HG02840 (cell line): ENCODE measurements at regions not wholly inside any gene's neighbourhood (a gene's known extent, or its start where the extent isn't known, plus 50 kb on each side); places are given as distances from the start of the nearest gene placed in this dataset.
A peak's percentile ranks its signal among the peaks of the same experiment; 100 is the strongest.

Experiments
- ATAC-seq: cut with Tn5 transposase; IDR thresholded peaks from one replicate; pipeline ENCODE4 v1.9.1; 2021; ENCODE audit warnings: mild to moderate bottlenecking, moderate library complexity, moderate number of reproducible peaks; ENCODE audit not compliant: unreplicated experiment, low FRiP score

DNA sequence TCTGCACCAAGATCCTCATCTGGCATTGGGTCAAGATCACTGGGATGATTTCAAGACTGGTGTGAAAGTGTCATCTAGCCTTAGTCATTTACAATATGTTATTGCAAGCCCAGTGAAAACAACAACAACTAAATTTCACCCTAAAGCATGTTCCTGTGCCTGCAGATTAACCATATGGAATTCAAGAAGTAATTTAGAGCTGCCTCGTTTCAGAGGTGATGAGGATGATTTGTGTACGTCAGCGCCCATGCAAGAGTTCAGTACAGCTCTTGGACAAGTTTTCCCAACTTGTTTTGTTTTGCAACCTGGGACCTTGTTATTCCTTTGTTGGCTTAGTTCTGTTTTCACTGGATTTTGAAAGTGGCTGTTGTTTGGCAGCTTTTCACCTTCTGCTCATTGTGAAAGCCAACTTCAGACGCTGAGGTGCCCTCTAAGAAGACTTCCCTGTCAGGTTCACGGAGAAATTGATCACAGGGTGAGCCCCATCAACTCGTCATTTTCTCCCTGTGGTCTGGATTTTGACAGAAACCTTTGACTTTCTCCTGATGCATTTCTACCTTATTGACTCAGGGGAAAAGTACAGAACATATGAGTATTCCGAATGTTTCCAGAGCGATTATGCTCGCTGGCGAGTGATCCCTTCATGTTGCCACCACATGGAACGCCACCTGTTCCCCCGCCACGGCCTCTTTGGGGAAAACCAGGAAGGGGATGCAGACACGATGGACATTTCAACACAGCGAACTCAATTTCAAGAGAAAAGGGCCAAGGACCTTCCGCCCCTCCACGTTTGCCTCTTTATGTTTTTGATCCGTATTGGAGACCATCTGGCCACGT lies 85.6 kb downstream of the FOXL1 start:
- ATAC-seq, result no peak

DNA sequence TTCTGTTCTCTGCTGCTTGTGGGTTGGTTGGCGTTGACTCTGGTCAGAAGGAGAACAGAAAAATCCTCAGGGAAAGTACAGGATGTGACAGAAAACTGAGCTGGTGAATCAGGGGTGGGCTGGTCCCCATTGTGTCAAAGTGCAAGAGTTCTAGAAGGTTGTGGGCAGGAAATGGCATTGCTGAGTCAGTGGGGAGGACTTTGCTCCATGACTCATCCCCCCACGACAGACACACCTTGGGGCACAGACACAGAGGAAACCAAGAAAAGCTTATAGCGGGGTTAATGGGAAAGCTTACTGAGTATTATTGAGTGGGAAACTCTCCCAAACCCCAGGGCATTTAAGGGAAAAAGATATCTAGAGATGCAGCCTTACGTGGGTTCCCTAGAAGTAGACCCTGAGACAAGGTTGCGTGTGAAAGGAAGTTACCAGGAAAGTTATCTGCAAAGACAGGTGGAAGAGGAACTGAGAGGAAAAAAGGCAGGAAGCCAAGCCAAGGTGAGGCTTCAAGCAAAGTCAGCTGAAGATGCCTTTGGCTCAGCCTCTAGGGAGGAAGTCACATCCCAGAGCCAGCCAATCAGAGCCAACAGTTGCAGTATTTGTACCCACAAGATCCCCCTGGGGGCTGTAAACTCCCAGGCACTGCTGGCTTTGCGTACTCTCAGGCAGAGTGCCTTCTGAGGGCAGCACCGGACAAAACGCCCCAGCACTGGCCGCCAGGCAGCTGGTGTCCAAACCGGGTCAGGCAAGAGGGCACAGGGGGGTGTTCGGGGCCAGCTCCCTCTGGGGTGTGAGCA lies 86.4 kb downstream of the FOXL1 start:
- peak; percentile 55 for ATAC-seq

DNA sequence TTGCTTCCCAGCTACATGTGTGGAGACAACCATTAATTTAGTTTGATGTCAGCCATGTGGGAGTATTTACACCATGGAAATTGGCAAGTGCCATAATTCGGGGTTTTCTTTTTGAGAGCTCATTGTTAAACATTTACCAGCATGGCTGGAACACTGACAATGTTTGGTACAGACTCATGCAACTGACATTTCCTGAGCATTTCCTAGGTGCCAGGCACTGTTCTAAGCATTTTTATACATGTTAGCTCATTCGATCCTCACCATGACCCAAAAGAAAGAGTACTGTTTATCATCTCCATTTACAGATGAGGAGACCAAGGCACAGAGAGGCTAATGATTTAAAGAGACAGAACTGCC lies 86.9 kb downstream of the FOXL1 start:
- peak; percentile 4 for ATAC-seq

DNA sequence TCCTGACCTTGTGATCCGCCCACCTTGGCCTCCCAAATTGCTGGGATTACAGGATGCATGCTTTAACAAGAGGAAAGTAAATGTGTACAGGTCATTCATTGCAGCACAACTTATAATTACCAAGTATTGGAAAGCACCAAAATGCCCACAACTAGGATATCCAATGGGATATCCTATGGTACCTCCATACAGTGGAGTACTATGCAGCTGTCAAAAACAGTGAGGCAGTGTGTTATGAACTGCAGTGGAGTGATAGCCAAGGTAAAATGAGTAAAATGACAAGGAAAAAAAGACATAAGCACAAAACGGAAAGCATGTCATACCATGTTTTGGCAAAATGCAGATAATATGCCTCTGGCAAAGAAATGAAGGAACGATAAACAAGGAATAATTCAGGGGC lies 87.6 kb downstream of the FOXL1 start:
- no peak for ATAC-seq

DNA sequence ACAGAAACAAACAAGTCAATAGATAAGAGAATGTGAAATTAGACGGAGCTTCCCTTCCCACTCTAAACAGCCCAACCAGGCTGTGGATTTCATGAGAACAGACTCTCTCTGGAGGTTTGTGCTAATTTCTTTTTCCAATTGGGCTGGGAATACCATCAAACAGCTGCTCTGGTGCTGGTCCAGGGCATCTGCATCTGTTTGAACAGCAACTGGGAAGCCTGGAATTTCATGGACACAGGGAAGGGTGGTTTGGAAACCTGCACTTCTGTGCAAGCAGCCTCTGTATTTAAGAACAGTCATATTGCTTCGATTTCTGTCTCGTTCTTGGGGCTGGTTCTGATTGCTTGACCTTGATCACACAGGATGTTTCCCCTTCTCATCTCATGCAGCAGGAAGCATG lies 88.7 kb downstream of the FOXL1 start:
- no peak for ATAC-seq

DNA sequence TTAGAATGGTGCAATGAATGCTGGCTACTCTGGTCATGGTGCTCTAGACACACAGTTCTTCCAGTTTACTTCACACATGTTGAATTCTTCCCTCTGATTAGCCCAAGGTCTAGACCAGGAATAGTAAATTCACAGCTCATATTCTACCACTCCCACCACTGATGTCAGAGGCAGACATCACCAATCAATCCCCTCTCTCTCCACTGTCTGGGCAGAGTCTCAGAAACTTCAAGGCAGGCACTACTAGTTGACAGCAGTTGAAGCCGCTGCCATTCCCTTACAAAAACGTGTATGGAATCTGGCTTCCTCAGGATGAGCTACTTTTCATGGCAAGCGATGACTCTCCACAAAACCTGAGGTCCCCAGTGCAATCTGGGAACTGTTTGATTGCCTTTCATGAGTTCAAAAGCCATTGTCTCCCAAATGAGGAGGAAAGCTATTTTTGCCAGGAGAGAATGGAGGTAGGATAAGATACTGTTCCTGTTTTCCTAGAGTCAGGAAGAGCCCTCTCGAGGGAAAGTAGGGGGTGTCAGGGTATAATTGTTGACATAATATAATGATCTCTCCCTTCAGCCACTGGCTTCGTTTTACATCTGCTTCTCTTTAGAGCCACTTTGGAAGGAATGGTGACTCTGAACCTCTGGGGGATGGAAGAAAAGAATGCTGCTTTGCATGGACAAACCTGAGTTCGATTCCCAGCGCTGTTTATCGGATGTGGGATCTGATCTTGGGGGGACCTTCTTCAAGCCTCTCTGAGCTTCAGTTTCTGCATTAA lies 90.0 kb downstream of the FOXL1 start:
- ATAC-seq, result no peak

DNA sequence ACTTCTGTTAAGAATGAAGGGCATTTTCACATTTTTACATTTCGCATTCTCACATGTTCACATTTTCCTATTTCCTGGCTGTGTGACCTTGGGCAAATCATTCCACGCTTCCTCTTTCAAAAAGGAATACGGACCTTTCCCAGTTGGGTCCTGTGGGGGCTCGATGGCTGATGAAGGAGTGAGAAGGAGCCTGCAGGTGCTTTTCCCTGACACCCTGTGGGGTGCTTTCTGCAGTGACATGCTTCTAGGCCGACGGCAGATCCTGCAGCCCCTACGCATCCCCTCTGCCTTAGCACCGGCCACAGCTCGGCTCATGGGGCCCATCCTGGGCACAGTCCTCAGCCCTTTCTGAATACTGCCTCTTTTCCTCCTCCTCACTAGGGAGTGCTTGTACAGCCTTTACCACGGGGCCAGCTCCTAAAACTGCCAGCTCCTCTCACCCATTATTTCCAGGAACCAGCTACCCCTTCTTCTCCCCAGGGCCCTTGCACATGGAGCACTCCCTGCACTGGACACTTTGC lies 91.0 kb downstream of the FOXL1 start:
- no peak for ATAC-seq

DNA sequence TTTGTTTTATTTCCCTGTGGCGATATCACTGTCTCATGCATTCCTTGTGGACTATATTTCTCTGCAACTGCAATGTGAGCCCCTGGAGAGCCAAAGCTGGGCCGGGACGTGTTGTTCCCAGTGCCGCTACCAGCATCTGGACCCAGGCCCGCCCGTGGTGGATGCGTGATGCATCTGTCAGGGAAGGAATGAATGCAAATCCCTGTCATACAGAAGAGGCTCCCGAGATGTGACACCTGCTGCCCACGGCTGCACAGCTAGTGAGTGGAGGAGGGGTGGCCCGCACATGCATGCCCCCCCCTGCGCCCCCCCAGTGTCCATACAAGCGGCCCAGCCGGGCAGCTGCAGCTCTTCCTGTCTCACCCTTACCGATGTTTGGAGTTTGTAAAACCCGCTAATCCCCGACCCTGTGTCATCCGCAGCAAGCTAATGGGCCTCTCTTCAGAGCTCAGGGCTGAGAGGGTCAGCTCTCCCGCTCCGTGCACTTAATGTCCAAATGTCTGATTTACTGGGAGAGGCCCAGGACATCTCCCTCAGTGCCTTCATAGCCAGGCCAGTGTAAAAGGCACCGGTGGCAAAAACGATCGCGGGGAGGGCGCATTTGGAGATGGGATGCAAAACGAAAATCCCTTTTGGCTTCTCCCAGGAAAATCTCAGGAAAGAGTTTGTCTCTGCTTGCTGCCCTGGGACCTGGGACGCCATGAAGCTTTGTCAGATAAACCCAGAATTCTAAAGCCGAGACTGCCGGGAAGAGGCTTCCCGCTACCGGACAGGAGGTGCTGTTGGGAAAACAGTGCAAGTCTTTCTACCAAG lies 91.8 kb downstream of the FOXL1 start:
- ATAC-seq, result no peak

DNA sequence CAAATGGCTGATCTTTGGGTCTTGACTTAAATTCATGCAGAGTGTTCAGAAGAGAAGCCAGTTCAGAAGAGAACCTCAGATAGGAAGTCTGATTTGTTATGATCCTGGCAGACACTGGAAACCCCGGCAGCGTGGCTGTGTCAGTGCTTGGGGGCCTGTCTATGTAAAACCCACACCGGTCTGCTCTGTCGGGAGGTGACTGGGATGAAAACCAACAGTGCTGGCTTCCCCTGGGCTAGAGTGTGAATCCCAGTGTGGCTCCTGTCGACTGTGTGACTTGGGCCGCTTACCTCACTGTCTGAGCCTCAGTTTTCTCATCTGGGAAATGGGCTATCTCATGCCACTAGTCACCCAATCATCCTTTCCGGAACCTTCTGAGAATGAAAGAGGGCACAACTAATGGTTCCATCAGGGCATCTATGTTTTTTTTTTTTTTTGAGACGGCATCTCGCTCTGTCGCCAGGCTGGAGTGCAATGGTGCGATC lies 92.4 kb downstream of the FOXL1 start:
- no peak for ATAC-seq

DNA sequence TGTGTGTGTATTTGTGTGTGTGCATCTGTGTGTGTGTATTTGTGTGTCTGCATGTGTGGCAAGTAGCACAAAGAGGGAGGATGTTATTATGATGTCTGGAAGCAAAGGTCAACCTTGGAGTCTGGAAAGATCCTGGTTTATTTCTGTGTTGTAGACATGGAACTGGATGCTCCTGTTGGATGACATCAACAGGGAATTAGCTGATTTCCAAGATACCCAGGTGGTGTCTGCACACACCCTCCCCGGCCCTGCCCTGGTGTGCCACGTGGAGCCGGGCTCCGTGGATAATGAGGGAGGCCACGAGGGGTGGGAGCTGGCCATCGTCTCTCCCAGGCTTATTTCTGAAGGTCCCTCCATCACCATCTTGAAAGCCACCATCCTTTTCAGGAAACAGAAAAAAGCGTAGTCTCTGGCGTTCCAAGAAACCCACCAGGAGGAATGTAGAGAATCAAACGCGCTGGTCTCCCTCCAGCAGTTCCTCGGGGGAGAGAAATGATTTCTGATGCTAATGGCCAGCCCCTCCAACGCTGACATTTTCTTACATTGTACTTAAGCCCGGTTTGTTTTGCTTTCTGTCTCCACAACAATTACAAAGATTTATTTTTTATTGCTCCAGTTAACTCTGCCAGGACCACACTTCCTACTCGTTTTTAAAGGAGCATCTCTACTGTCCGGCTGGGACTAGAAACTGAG lies 93.3 kb downstream of the FOXL1 start:
- no peak for ATAC-seq

DNA sequence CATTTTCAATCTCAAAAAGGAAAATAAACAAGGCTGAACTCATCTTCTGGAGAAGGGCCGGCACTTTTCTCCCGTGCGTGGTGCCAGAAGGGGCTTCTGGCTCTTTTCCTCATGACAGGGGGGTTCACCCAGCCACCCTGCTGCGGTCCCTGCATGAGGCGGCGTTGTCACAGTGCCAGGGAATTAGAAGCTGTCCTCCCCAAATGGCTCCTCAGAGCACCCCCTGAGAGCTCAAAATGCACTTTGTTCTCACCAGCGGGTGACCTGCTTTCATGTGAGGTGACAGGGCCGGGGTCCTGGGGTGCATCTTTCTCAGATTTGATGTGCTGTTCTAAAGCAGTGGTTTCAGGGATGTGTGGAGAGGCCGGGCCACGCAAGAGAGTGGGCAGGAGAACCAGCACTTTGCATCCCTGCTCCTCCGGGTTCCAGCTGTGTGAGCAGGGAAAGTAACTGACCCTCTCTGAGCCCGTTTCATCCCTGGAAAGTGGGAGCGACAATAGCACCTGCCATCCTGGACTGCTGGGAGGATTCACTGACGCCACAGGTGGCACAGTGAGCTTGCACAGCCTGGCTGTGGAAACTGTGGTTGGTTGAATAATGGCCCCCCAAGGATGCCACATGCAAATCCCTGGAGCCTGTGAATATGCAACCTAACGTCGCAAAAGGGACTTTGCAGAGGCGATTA lies 94.0 kb downstream of the FOXL1 start:
- no peak for ATAC-seq

DNA sequence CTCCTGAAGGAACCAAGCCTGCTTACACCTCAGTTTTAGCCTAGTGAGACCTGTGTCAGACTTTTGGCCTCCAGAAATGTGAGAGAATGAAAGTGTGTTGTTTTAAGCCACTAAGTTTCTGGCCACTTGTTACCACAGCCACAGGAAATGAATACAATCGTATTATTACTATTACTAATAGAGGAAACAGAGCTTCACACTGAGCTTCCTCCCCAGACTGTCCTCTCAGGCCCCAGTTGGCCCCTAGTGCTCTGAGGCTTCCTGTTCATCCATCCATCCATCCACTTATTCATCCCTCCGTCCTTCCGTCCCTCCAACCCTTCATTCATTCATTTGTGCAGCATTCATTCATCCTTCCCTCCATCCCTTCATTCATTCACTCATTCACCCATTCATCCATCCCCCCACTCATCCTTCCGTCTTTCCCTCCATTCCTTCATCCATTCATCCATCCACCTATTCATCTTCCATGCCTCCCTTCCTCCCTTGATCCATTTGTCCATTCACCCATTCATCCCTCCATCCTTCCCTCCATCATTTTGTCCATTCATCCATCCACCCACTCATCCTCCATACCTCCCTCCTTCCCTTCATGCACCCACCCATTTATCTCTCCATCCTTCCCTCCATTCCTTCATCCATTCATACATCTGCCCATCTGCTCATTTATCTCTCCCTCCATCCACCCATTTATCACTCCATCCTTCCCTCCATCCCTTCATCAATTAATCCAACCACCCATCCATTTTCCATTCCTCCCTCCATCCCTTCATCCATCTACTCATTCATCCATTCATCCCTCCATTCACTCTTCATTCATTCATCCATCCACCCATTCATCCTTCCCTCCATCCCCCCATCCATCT lies 95.0 kb downstream of the FOXL1 start:
- ATAC-seq, result no peak

DNA sequence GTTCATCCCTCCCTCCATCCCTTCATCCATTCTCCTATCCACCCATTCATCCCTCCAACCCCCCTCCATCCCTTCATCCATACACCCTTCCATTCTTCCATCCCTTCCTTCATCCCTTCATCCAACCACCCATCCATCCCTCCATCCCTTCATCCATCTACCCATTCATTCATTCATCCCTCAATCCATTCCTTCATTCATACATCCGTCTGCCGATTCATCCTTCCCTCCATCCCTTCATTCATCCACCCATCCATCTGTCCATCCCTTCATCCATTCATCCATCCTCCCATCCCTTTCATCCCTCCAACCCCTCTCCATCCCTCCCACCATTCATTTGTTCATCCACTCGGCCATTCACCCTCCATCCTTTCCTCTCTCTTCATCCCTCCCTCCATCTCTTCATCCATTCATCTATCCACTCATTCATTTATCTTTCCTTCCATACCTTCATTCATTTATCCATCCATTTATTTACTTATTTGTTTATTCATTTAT lies 95.7 kb downstream of the FOXL1 start:
- ATAC-seq, result no peak

DNA sequence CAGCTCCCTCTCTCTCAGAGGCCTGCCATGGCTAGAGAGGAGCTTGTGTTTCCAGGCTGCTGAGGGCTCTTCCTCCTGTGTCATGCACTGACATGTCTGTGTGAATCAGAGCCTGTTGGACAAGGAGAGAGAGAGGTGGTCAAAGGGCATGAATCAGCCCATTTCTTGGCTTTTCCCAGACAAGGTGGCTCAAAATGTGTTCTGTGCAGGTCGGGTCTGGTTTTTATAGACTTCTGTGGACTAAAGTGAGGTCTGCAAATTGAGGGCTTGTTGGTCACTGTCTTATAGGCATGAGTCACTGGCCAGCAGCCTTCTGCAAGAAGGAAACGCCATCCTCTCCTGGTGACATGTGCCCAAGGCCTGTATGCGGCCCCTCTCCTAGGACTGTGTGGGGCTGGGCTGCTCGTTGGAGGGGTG lies 97.9 kb downstream of the FOXL1 start:
- ATAC-seq, result no peak

DNA sequence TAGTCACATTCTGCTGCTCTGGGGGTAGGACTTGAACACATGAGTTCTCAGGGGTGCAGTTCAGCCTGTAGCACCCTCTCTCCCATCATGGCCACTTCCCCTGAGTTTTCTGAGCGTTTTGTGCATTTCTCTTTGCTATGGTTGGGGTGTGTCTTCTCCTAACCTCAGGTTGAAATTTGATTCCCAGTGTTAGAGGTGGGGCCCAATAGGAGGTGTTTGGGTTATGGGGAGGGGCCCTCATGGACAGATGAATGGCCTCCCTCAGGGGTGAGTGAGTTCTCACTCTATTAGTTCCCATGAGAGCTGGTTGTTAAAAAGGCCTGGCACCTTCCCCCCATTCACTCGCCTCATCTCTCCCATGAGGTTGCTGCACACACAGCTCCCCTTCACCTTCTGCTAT lies 101.1 kb downstream of the FOXL1 start:
- ATAC-seq, result no peak

DNA sequence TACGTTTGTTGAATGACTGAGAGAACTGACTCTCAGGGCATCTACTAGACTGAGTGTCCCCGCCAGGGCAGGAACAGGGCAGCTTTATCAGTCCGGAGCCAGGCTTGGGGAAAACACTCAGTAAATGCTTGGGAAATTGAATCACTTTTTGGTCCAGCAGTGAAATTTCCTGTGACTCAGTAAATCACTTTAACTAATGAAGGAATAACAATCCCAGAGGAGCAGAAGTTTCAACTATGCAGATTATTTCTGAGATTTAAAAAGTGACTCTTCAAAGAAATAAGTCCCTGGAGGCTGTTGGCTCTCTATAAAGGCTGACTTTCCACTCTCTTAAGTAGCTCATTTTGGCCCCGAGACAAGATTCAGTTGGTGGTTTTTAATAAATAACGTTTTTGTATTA lies 101.8 kb downstream of the FOXL1 start:
- ATAC-seq, result no peak

DNA sequence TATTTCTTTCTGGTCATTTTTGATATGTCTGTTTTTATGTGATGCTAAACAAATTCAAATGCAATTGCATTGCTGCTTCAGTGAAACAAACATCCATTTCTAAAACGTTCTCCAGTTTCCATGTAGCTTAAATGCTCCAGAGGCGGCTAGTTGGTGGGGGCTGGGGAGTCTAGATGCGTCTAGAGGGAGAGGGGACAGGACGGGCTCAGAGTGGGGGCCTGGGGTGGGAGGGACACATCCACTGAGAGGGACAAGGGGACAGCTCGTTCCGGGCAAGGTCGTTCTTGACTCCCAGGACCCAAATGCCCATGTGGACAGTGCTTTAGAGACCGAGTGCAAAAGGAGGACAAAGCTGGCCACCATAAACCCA lies 102.3 kb downstream of the FOXL1 start:
- no peak for ATAC-seq
